DND-41 (cell line): ENCODE measurements at regions not wholly inside any gene's neighbourhood (a gene's known extent, or its start where the extent isn't known, plus 50 kb on each side); places are given as distances from the start of the nearest gene placed in this dataset.

Source experiments
- EZH2 ChIP-seq: IDR thresholded peaks from 3 replicates; pipeline ENCODE4 v1.6.1; 2012; ENCODE audit warnings: borderline replicate concordance, low read depth, mild to moderate bottlenecking, moderate library complexity, low read length, inconsistent platforms; ENCODE audit not compliant: severe bottlenecking
- TF ChIP-seq, protein P1 (sequence below): IDR thresholded peaks from 2 replicates; pipeline ENCODE4 v1.5.1; 2012; ENCODE audit warnings: borderline replicate concordance, low read length, moderate library complexity, mild to moderate bottlenecking; ENCODE audit not compliant: poor library complexity, severe bottlenecking; ENCODE audit errors: extremely low read depth

DNA sequence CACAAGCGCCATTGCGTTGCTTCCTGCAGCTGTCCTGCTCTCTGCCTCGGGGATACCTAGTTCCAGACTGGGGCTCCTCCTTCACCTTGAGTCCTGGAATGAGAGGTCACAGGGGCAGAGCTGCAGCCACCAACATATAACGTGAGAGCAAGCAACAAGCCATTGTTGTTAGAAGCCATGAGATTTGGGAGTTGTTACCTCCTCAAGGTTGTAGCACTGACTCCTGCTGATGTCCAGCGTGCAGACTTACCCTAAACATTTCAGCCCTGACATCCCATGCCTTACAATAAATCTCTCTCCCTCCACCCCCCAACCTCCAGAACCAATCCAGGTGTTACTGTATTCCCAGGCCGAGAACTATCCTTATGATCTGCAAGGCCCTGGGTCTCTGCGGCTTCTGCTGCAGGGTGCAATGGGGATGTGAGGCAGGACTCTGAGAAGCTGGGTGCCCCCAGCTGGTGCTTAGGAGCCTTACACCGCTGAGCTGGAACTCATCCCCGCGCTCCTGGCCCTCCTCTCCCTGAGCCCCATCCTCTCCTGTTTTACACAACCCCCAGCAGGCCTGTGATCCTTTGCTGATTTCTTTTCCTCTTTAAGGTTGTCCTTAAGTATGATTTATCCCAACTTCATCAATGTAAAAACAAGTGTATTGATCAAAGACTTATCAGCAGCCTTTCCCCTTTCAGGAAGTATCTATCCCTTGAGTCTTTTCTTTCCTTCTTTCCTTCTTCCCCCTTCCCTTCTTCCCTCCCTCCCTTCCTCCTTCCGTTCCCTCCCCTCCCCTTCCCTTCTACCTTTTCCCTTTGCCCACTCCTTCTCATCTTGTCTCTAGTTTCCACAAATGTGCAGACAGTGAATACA is 84.2 kb upstream of the ABHD2 start:
- TF ChIP-seq, protein P1, sequence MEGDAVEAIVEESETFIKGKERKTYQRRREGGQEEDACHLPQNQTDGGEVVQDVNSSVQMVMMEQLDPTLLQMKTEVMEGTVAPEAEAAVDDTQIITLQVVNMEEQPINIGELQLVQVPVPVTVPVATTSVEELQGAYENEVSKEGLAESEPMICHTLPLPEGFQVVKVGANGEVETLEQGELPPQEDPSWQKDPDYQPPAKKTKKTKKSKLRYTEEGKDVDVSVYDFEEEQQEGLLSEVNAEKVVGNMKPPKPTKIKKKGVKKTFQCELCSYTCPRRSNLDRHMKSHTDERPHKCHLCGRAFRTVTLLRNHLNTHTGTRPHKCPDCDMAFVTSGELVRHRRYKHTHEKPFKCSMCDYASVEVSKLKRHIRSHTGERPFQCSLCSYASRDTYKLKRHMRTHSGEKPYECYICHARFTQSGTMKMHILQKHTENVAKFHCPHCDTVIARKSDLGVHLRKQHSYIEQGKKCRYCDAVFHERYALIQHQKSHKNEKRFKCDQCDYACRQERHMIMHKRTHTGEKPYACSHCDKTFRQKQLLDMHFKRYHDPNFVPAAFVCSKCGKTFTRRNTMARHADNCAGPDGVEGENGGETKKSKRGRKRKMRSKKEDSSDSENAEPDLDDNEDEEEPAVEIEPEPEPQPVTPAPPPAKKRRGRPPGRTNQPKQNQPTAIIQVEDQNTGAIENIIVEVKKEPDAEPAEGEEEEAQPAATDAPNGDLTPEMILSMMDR: peak; percentile 38
- no peak for TF ChIP-seq EZH2
